ENCODE measurements at regions not wholly inside any gene's neighbourhood (a gene's known extent, or its start where the extent isn't known, plus 50 kb on each side); places are given as distances from the start of the nearest gene placed in this dataset.

DNA sequence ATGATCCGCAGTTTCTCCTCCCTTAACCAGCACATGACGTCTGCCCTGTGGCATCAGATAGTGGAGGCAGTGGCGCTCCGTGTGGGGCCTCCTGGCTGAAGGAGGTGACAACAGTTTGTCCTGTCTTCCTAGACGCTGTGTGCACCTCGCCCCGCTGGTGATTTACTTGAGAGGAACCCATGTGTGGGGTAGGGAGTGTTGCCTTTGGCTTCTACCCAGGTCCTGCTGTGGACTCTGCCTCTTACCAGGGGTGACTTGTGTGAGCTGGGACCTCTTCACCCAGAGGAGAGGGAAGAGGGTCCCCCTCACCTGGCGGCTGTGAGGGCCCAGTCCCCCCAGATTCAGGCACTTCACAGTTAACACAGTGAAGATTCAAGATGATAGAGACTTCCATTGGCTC, 77.6 kb downstream of the TMEM18 start:
- DNase-seq (no peak), ATAC-seq (no peak)
- 27% methylated on average over 2 of the region's 8 CpGs for WGBS (ENCODE audit: insufficient coverage, low coverage, low lambda C conversion rate, missing lambda C conversion rate)
- TF ChIP-seq POLR2A (IDR thresholded peaks at IDR 0.05), result no peak
- TF ChIP-seq, protein P1, sequence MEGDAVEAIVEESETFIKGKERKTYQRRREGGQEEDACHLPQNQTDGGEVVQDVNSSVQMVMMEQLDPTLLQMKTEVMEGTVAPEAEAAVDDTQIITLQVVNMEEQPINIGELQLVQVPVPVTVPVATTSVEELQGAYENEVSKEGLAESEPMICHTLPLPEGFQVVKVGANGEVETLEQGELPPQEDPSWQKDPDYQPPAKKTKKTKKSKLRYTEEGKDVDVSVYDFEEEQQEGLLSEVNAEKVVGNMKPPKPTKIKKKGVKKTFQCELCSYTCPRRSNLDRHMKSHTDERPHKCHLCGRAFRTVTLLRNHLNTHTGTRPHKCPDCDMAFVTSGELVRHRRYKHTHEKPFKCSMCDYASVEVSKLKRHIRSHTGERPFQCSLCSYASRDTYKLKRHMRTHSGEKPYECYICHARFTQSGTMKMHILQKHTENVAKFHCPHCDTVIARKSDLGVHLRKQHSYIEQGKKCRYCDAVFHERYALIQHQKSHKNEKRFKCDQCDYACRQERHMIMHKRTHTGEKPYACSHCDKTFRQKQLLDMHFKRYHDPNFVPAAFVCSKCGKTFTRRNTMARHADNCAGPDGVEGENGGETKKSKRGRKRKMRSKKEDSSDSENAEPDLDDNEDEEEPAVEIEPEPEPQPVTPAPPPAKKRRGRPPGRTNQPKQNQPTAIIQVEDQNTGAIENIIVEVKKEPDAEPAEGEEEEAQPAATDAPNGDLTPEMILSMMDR (IDR thresholded peaks at IDR 0.05), result no peak
- Histone ChIP-seq H3K36me3 (no peaks in the 10 kb centered on the region), H3K9me3 (no peaks in the 10 kb centered on the region), H3K4me1 (no peaks in the 10 kb centered on the region), H3K27me3 (no peaks in the 10 kb centered on the region), H3K27ac (no peak overlapping the region), H3K4me3 (no peak overlapping the region)
- intact Hi-C loops (cut with DNase I), result no loop called here

DNA sequence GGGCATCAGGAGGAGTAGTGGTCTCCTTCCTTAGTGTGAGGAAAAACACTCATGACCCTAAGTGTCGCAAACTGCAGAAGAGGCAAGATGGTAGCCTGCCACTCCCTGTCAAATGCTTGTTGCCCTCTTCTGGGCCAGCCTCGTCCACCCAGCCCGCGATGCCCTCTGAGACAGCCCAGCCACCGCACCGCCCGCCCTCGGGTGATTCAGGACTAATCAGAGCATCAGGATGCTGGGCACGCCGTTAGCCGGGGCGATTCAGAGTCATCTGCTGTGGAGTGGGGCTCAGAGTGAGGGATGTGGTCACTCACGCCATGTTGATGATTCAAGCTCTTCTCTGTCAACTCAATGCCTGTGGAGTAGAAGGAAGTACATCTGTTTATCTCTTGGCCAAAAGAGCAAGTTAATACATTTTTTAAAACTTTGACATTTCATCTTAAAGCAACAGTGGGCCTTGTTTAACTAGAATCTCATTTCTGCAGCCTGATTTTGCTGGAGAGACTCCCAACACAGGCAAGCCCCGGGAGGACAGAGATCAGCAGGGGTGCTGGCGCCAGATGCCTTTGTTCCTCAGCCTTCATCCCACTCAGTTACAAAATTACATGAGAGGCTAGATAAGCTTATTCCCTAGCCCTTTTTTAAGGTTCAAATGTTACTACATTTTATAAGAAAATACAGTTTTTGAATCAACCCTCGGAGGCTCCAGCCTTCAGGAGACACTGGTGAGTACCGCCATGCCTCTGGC, 79.0 kb downstream of the TMEM18 start:
- DNase-seq (no peak), ATAC-seq (no peak)
- Histone ChIP-seq H3K36me3 (no peaks in the 10 kb centered on the region), H3K27me3 (no peaks in the 10 kb centered on the region), H3K4me3 (no peak overlapping the region), H3K4me1 (no peaks in the 10 kb centered on the region), H3K9me3 (no peaks in the 10 kb centered on the region), H3K27ac (no peak overlapping the region)
- TF ChIP-seq, protein P1 (IDR thresholded peaks at IDR 0.05), result no peak
- no peak for TF ChIP-seq POLR2A (IDR thresholded peaks at IDR 0.05)
- intact Hi-C loops (cut with DNase I), result no loop called here
- WGBS (ENCODE audit: insufficient coverage, low coverage, low lambda C conversion rate, missing lambda C conversion rate), result 54% methylated on average over 6 of the region's 17 CpGs

DNA sequence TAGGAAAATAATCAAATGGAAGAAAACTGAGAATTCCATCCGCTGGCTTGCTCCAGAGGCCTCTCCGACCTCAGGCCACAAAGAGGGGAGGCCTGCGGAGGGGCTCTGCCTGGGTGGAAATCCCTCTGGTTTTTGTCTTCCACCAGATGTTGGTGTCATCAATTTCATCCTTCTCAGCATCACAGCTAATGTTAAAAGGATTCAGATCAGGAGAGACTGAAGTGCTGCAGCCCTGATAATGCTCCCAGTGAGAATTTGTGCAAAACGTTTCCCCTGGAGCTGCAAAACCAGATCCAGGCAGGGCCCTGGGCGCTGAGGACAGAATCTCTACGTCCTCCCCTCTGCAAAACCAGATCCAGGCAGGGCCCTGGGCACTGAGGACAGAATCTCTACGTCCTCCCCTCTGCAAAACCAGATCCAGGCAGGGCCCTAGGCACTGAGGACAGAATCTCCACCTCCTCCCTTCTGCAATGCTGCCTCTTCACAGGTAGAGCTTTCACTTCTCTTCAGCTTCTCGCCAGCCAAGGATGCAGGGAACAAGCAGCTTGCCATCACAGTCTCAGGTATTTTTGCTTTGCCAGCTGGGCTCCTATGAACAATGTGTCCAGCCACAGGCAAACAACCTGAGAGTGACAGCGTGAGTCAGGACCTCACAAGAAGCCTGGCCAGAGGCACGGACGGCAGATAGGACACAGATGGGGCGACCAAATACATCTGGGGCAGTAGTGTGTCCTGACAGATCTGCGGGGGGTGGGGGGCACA, 81.2 kb downstream of the TMEM18 start:
- no peak overlapping the region for H3K27ac ChIP-seq
- WGBS (ENCODE audit: insufficient coverage, low coverage, low lambda C conversion rate, missing lambda C conversion rate), result 49% methylated on average over 9 of the region's 13 CpGs
- no peaks in the 10 kb centered on the region for H3K27me3 ChIP-seq
- DNase-seq (no peak), ATAC-seq (no peak)
- H3K9me3 ChIP-seq, result no peaks in the 10 kb centered on the region
- intact Hi-C loops (cut with DNase I), result no loop called here
- TF ChIP-seq, protein P1 (IDR thresholded peaks at IDR 0.05), result no peak
- no peak for TF ChIP-seq POLR2A (IDR thresholded peaks at IDR 0.05)
- no peak overlapping the region for H3K4me3 ChIP-seq
- H3K4me1 ChIP-seq, result no peaks in the 10 kb centered on the region
- H3K36me3 ChIP-seq, result no peaks in the 10 kb centered on the region

DNA sequence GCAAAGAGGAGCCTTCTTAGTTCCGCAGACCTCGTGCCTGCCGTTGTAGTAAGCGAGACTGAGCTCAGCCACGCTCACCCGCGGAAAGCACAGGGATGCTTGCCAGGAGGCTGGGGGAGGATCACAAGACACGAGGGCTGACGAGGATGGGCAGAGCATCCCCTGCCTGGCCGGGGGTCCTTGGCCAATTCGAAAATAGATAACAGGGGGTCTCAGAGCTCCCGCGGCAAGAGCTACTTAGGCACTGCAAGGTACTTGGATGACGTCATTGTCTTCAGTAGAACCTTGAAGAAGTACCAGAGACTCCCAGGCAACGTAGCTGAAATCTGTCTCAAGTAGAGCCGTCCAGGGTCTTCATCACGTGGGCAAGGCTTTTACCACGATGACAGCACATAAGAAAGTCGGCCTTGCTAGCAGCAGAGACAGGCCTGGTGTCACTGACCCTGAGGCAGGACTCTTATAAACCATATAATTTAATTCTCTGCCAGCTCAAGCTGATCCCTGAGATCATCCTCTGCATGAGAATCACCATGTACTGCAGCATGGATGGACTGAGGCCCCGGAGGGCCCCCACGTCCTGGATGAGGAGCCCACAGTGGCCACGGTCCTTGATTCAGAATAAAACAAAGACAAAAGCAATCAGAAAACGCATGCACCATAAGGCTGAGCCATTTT, 81.9 kb downstream of the TMEM18 start:
- intact Hi-C loops (cut with DNase I), result no loop called here
- no peak overlapping the region for H3K27ac ChIP-seq
- DNase-seq, result no peak
- no peak overlapping the region for H3K4me3 ChIP-seq
- H3K36me3 ChIP-seq, result no peaks in the 10 kb centered on the region
- H3K9me3 ChIP-seq, result no peaks in the 10 kb centered on the region
- 35% methylated on average over 10 of the region's 23 CpGs for WGBS (ENCODE audit: insufficient coverage, low coverage, low lambda C conversion rate, missing lambda C conversion rate)
- TF ChIP-seq, protein P1 (IDR thresholded peaks at IDR 0.05), result no peak
- no peak for TF ChIP-seq POLR2A (IDR thresholded peaks at IDR 0.05)
- H3K27me3 ChIP-seq, result no peaks in the 10 kb centered on the region
- ATAC-seq, result no peak
- H3K4me1 ChIP-seq, result no peaks in the 10 kb centered on the region
